Erythroblast (primary cell): ENCODE measurements at regions not wholly inside any gene's neighbourhood (a gene's known extent, or its start where the extent isn't known, plus 50 kb on each side); places are given as distances from the start of the nearest gene placed in this dataset.

Experiments
- GATA1 ChIP-seq: IDR thresholded peaks from 2 replicates; pipeline ENCODE4 v1.6.1; 2011; ENCODE audit warnings: low read depth, mild to moderate bottlenecking, control low read depth, low read length, moderate library complexity
- POLR2A ChIP-seq: IDR thresholded peaks from 2 replicates; pipeline ENCODE4 v1.6.1; 2011; ENCODE audit warnings: mild to moderate bottlenecking, low read length

- TF ChIP-seq POLR2A (no peak), GATA1 (no peak)
Observed at GRCh38 chr5:40010436-40010835, 585.7 kb upstream of the DAB2 start.
